ENCODE measurements at regions not wholly inside any gene's neighbourhood (a gene's known extent, or its start where the extent isn't known, plus 50 kb on each side); places are given as distances from the start of the nearest gene placed in this dataset.

- Mint-ChIP-seq H3K4me3 (no peak overlapping the region), H3K27me3 (no peaks in the 10 kb centered on the region), H3K36me3 (no peaks in the 10 kb centered on the region), H3K9me3 (peaks cover 25% of the 10 kb centered on the region), H3K27ac (no peak overlapping the region), H3K4me1 (ENCODE audit: low read depth in 2 of 2) (no peaks in the 10 kb centered on the region)
- DNase-seq (ENCODE audit: low spot score) = no peak
- ATAC-seq = no peak
Measured at GRCh38 chr18:56038171-56039030, 450.4 kb upstream of the TCF4 start.

DNA sequence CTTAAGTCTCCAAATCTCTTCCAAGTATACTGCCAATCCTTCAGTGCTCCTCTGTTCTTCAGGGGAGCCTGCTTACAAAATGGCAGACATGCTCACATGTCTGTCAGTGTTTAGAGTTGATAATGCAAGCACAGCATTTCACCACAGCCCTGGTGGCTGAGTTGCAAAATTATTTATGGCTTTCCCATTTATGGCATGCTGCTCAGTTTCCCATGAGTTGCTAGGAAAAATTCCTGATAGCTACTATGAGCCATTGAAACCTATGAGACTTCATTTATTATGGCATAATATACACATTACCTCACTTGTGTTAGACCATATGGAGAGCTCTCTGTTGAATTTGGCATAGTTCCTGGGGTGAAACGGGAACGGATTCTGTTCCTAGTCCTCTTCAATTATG is 448.7 kb upstream of the TCF4 start:
- H3K4me3 Mint-ChIP-seq = no peak overlapping the region
- no peaks in the 10 kb centered on the region for H3K27me3 Mint-ChIP-seq
- H3K4me1 Mint-ChIP-seq (ENCODE audit: low read depth in 2 of 2) = no peaks in the 10 kb centered on the region
- H3K36me3 Mint-ChIP-seq = no peaks in the 10 kb centered on the region
- no peak for DNase-seq (ENCODE audit: low spot score)
- no peak overlapping the region for H3K27ac Mint-ChIP-seq
- no peak for ATAC-seq
- peaks cover 23% of the 10 kb centered on the region for H3K9me3 Mint-ChIP-seq

DNA sequence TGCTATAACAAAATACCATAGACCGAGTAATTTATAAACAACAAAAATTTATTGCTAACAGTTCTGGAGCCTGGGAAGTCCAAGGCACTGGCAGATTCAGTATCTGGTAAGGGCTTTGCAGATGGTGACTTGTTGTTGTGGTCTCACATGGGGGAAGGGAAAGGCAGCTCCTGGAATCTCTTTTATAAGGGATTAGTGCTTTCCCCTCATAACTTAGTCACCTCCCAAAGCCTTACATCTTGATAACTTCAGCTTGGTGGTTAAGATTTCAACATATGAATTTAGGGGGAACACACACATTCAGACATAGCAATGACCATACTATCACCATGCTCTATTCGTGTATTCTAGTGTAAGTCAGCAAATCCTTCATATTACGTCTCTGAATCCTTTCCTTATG is 447.6 kb upstream of the TCF4 start:
- no peak overlapping the region for H3K27ac Mint-ChIP-seq
- no peak overlapping the region for H3K4me3 Mint-ChIP-seq
- no peak for ATAC-seq
- no peaks in the 10 kb centered on the region for H3K36me3 Mint-ChIP-seq
- no peaks in the 10 kb centered on the region for H3K4me1 Mint-ChIP-seq (ENCODE audit: low read depth in 2 of 2)
- no peaks in the 10 kb centered on the region for H3K27me3 Mint-ChIP-seq
- no peak for DNase-seq (ENCODE audit: low spot score)
- peaks cover 20% of the 10 kb centered on the region for H3K9me3 Mint-ChIP-seq

- no peak for ATAC-seq
- no peak for DNase-seq (ENCODE audit: low spot score)
- Mint-ChIP-seq H3K36me3 (no peaks in the 10 kb centered on the region), H3K27ac (no peak overlapping the region), H3K27me3 (no peaks in the 10 kb centered on the region), H3K4me1 (ENCODE audit: low read depth in 2 of 2) (no peaks in the 10 kb centered on the region), H3K9me3 (peaks cover 20% of the 10 kb centered on the region), H3K4me3 (no peak overlapping the region)
Measured at GRCh38 chr18:56034949-56035348, 447.0 kb upstream of the TCF4 start.

- peaks cover 9% of the 10 kb centered on the region for H3K9me3 Mint-ChIP-seq
- no peak for ATAC-seq
- no peak overlapping the region for H3K4me3 Mint-ChIP-seq
- H3K4me1 Mint-ChIP-seq (ENCODE audit: low read depth in 2 of 2) = no peaks in the 10 kb centered on the region
- H3K27ac Mint-ChIP-seq = no peak overlapping the region
- no peaks in the 10 kb centered on the region for H3K36me3 Mint-ChIP-seq
- DNase-seq (ENCODE audit: low spot score) = no peak
- H3K27me3 Mint-ChIP-seq = no peaks in the 10 kb centered on the region
Measured at GRCh38 chr18:56030060-56030459, 442.1 kb upstream of the TCF4 start.

GRCh38 chr18:56028514-56028913 is 440.5 kb upstream of the TCF4 start:
- DNase-seq (ENCODE audit: low spot score) = no peak
- no peak overlapping the region for H3K4me3 Mint-ChIP-seq
- no peaks in the 10 kb centered on the region for H3K9me3 Mint-ChIP-seq
- no peaks in the 10 kb centered on the region for H3K27me3 Mint-ChIP-seq
- ATAC-seq = no peak
- H3K36me3 Mint-ChIP-seq = no peaks in the 10 kb centered on the region
- no peak overlapping the region for H3K27ac Mint-ChIP-seq
- H3K4me1 Mint-ChIP-seq (ENCODE audit: low read depth in 2 of 2) = no peaks in the 10 kb centered on the region

GRCh38 chr18:56026509-56026908 is 438.5 kb upstream of the TCF4 start:
- Mint-ChIP-seq H3K4me1 (ENCODE audit: low read depth in 2 of 2) (no peaks in the 10 kb centered on the region), H3K27me3 (no peaks in the 10 kb centered on the region)

GRCh38 chr18:56021809-56022195 is 433.8 kb upstream of the TCF4 start:
- Mint-ChIP-seq H3K36me3 (no peaks in the 10 kb centered on the region), H3K27ac (no peak overlapping the region), H3K4me3 (no peak overlapping the region), H3K4me1 (ENCODE audit: low read depth in 2 of 2) (no peaks in the 10 kb centered on the region), H3K27me3 (peaks cover 0 to 3% of the 10 kb centered on the region in 2 donors), H3K9me3 (peaks cover 7% of the 10 kb centered on the region)
- DNase-seq (ENCODE audit: low spot score) (no peak), ATAC-seq (no peak)

More at GRCh38 chr18:56026509-56026908, 438.5 kb upstream of the TCF4 start:
- Mint-ChIP-seq H3K4me3 (no peak overlapping the region), H3K36me3 (no peaks in the 10 kb centered on the region), H3K27ac (no peak overlapping the region), H3K9me3 (no peaks in the 10 kb centered on the region)
- no peak for DNase-seq (ENCODE audit: low spot score)
- no peak for ATAC-seq

GRCh38 chr18:56021136-56021808 is 433.3 kb upstream of the TCF4 start:
- no peaks in the 10 kb centered on the region for H3K4me1 Mint-ChIP-seq (ENCODE audit: low read depth in 2 of 2)
- H3K27ac Mint-ChIP-seq = no peak overlapping the region
- H3K36me3 Mint-ChIP-seq = no peaks in the 10 kb centered on the region
- H3K9me3 Mint-ChIP-seq = peaks cover 7% of the 10 kb centered on the region
- peaks cover 0 to 3% of the 10 kb centered on the region in 2 donors for H3K27me3 Mint-ChIP-seq
- DNase-seq (ENCODE audit: low spot score) = no peak
- no peak for ATAC-seq
- no peak overlapping the region for H3K4me3 Mint-ChIP-seq

- peaks cover 13% of the 10 kb centered on the region for H3K9me3 Mint-ChIP-seq
- DNase-seq (ENCODE audit: low spot score) = no peak
- no peak overlapping the region for H3K27ac Mint-ChIP-seq
- ATAC-seq = no peak
- H3K36me3 Mint-ChIP-seq = peaks cover 7% of the 10 kb centered on the region
- H3K27me3 Mint-ChIP-seq = peaks cover 0 to 3% of the 10 kb centered on the region in 2 donors
- no peaks in the 10 kb centered on the region for H3K4me1 Mint-ChIP-seq (ENCODE audit: low read depth in 2 of 2)
- no peak overlapping the region for H3K4me3 Mint-ChIP-seq
Measured at GRCh38 chr18:56019908-56020307, 431.9 kb upstream of the TCF4 start.

- ATAC-seq (no peak), DNase-seq (ENCODE audit: low spot score) (no peak)
- peaks cover 8% of the 10 kb centered on the region for H3K36me3 Mint-ChIP-seq
- H3K27ac Mint-ChIP-seq = no peak overlapping the region
- peaks cover 16% of the 10 kb centered on the region for H3K9me3 Mint-ChIP-seq
- H3K4me3 Mint-ChIP-seq = no peak overlapping the region
- no peaks in the 10 kb centered on the region for H3K4me1 Mint-ChIP-seq (ENCODE audit: low read depth in 2 of 2)
- H3K27me3 Mint-ChIP-seq = peaks cover 0 to 3% of the 10 kb centered on the region in 2 donors
Measured at GRCh38 chr18:56019156-56019555, 431.2 kb upstream of the TCF4 start.

GRCh38 chr18:56009411-56009810 is 421.4 kb upstream of the TCF4 start:
- Mint-ChIP-seq H3K9me3 (peaks cover 29% of the 10 kb centered on the region), H3K27me3 (no peaks in the 10 kb centered on the region), H3K4me3 (no peak overlapping the region), H3K4me1 (ENCODE audit: low read depth in 2 of 2) (no peaks in the 10 kb centered on the region), H3K27ac (no peak overlapping the region), H3K36me3 (peaks cover 6% of the 10 kb centered on the region)
- DNase-seq (ENCODE audit: low spot score) (no peak), ATAC-seq (no peak)

DNA sequence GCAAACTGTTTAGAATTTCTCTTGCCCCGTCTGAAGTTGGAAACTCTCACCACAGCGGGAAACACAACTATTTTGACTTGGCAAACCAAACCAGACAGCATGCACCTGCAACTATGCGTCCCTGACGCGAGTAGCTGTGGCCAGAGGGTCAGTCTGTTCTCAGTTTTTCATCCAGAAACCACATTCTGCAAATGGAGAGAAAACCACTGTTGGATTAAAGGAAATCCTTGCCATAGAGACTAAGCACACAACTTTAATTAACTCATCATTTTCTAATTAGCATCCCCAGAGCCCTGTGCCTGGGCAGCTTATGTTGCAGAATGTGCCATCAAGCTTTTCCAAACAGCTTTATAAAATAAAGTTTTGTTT is 415.7 kb upstream of the TCF4 start:
- H3K4me1 Mint-ChIP-seq (ENCODE audit: low read depth in 2 of 2) = no peaks in the 10 kb centered on the region
- H3K4me3 Mint-ChIP-seq = no peak overlapping the region
- H3K27me3 Mint-ChIP-seq = no peaks in the 10 kb centered on the region
- no peak for ATAC-seq
- H3K9me3 Mint-ChIP-seq = no peaks in the 10 kb centered on the region
- no peak overlapping the region for H3K27ac Mint-ChIP-seq
- no peaks in the 10 kb centered on the region for H3K36me3 Mint-ChIP-seq
- no peak for DNase-seq (ENCODE audit: low spot score)

GRCh38 chr18:56003009-56003719 is 415.2 kb upstream of the TCF4 start:
- no peak for DNase-seq (ENCODE audit: low spot score)
- Mint-ChIP-seq H3K4me3 (no peak overlapping the region), H3K36me3 (no peaks in the 10 kb centered on the region), H3K4me1 (ENCODE audit: low read depth in 2 of 2) (no peaks in the 10 kb centered on the region), H3K9me3 (no peaks in the 10 kb centered on the region), H3K27me3 (no peaks in the 10 kb centered on the region), H3K27ac (no peak overlapping the region)
- no peak for ATAC-seq
